ENCODE measurements at regions not wholly inside any gene's neighbourhood (a gene's known extent, or its start where the extent isn't known, plus 50 kb on each side); places are given as distances from the start of the nearest gene placed in this dataset.
"Not testable (repeated sequence)": the region's sequence is repeated elsewhere in the genome, so short reads cannot be mapped to it uniquely, and the experiment has no call there.

- DNase-seq, result no peak
These were observed 257.5 kb downstream of the HAPSTR1 start for GRCh38 chr16:9348912-9349311.

GRCh38 chr16:9349373-9349960 lies 258.0 kb downstream of the HAPSTR1 start:
- not testable (repeated sequence) for DNase-seq

- DNase-seq, result not testable (repeated sequence)
These were observed 258.8 kb downstream of the HAPSTR1 start for GRCh38 chr16:9350119-9350799.

- DNase-seq, result no peak
These were observed 260.0 kb downstream of the HAPSTR1 start for GRCh38 chr16:9351440-9351839.

GRCh38 chr16:9351841-9352434 lies 260.5 kb downstream of the HAPSTR1 start:
- no peak for DNase-seq

- no peak for DNase-seq
These were observed 266.4 kb downstream of the HAPSTR1 start for GRCh38 chr16:9357829-9358228.

GRCh38 chr16:9360075-9360474 lies 268.6 kb downstream of the HAPSTR1 start:
- no peak for DNase-seq

GRCh38 chr16:9362050-9362449 lies 270.6 kb downstream of the HAPSTR1 start:
- no peak for DNase-seq

- no peak for DNase-seq
These were observed 271.2 kb downstream of the HAPSTR1 start for GRCh38 chr16:9362604-9363003.

GRCh38 chr16:9363520-9363919 lies 272.1 kb downstream of the HAPSTR1 start:
- no peak for DNase-seq

GRCh38 chr16:9364721-9365369 lies 273.4 kb downstream of the HAPSTR1 start:
- DNase-seq, result no peak

GRCh38 chr16:9365370-9365728 lies 273.9 kb downstream of the HAPSTR1 start:
- DNase-seq, result no peak

- no peak for DNase-seq
These were observed 274.9 kb downstream of the HAPSTR1 start for GRCh38 chr16:9366048-9366969.

GRCh38 chr16:9370061-9370491 lies 278.6 kb downstream of the HAPSTR1 start:
- DNase-seq, result no peak

- DNase-seq, result no peak
These were observed 280.4 kb downstream of the HAPSTR1 start for GRCh38 chr16:9371713-9372448.

- no peak for DNase-seq
These were observed 281.8 kb downstream of the HAPSTR1 start for GRCh38 chr16:9372934-9373890.

GRCh38 chr16:9374061-9374460 lies 282.6 kb downstream of the HAPSTR1 start:
- no peak for DNase-seq

GRCh38 chr16:9378876-9379275 lies 287.4 kb downstream of the HAPSTR1 start:
- no peak for DNase-seq

GRCh38 chr16:9380221-9380620 lies 288.8 kb downstream of the HAPSTR1 start:
- DNase-seq, result no peak

GRCh38 chr16:9381399-9381798 lies 290.0 kb downstream of the HAPSTR1 start:
- DNase-seq, result no peak

GRCh38 chr16:9381905-9382304 lies 290.5 kb downstream of the HAPSTR1 start:
- DNase-seq, result no peak

All from 8988T (cell line).